NCI-H2171 treated with DMSO at 0.1 percent for 48 hours (cell line): ENCODE measurements at regions not wholly inside any gene's neighbourhood (a gene's known extent, or its start where the extent isn't known, plus 50 kb on each side); places are given as distances from the start of the nearest gene placed in this dataset.

ENCODE experiments used
- DNase-seq: peaks from one replicate; lab custom pipeline; 2025; lab: John Stamatoyannopoulos, UW

DNA sequence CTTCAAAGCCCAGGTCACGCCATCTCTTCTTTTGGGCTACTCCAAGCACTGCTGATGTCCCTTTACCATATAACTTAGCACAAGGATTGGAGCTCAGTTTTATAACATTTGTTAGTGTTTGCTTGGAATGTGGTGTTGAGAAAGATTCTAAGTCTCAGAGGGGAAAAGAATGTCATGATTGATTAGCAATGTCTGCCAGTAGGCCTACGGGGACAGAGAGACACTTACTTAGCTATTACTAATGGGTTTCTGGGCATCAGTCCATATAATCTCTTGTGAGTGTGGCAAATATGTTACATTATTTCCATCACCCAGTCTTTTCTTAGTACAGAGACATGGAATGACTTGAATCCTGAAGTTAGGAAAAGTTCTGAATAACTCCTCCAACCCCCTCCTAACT, 75.4 kb upstream of the FSHB start:
- no peak for DNase-seq

- DNase-seq = no peak
Measured at GRCh38 chr11:30159546-30159945, 71.3 kb upstream of the FSHB start.

DNA sequence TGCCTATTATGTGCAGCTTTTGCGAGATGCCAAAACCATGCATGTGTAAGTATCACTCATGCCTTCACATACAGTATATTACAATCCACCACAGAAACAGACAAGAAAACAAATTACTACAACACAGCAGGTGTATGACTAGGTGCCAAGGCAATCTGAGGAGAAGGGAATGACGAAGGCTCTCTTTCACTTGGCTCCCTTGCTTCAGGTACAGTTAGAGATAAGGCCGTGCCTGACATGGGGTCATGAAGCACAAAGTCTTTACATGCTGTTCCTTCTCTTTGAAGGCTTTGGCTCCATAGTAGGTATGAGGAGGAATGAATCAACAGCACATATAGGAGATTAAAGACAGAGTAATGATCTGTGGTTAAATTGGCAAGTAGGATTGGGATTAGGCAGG, 65.2 kb upstream of the FSHB start:
- no peak for DNase-seq

GRCh38 chr11:30171661-30172060, 59.2 kb upstream of the FSHB start:
- DNase-seq = no peak

GRCh38 chr11:30172158-30172557, 58.7 kb upstream of the FSHB start:
- no peak for DNase-seq

- no peak for DNase-seq
Measured at GRCh38 chr11:30172883-30173311, 57.9 kb upstream of the FSHB start.

- no peak for DNase-seq
Measured at GRCh38 chr11:30174265-30175020, 56.4 kb upstream of the FSHB start.
